Hematopoietic multipotent progenitor cell treated with erythropoietin and hydrocortisone succinate and interleukin-3 and kit ligand, for 6 days (in vitro differentiated cells): ENCODE measurements at regions not wholly inside any gene's neighbourhood (a gene's known extent, or its start where the extent isn't known, plus 50 kb on each side); places are given as distances from the start of the nearest gene placed in this dataset.
A peak's percentile ranks its signal among the peaks of the same experiment; 100 is the strongest.

ENCODE experiments used
- DNase-seq: peaks from one replicate; pipeline ENCODE4 v3.0.0-alpha.2; 2015

DNA sequence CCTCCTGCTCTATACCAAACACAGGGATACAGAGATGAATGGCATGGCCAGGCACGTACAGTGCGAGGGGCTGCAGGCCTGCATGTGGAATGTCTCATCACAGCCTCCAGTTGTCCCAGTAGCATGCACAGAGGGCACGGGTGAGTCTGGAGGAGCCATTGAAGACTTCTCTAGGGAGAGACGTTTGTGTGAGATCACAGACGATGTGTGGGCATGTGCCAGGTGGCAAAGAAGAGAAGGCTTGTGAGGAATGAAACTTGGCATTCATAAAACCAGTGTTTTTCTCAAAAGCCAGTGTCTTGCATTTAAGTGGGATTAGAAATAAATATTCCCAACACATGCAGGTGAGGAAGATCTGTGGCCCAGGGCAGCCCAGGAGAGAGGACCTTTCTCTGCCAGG, 119.1 kb upstream of the UBE3A start:
- DNase-seq, result no peak

- no peak for DNase-seq
Observed at GRCh38 chr15:25556136-25556535, 117.3 kb upstream of the UBE3A start.

- DNase-seq, result no peak
Observed at GRCh38 chr15:25554640-25555039, 115.8 kb upstream of the UBE3A start.

DNA sequence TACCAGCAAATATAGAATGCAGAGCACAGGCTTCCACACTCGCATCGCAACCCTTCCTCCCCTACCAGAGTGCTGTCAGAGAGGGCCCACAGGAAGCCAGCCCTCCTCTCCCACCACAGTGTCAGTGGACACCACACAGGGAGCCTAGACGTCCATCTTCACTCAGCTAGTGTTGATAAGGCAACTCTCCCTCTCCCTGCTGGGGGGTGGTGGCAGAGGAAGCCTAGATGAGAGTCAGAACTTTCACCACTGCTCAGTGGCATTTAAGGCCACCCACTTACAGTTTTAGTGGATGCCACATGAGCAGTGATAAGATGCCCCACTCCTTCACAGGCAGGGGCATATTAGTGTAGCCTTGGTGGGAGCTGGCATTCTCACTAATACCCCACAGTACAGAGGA, 109.8 kb upstream of the UBE3A start:
- no peak for DNase-seq

- DNase-seq, result no peak
Observed at GRCh38 chr15:25545889-25546288, 107.1 kb upstream of the UBE3A start.

- no peak for DNase-seq
Observed at GRCh38 chr15:25545017-25545416, 106.2 kb upstream of the UBE3A start.

GRCh38 chr15:25544076-25544475, 105.3 kb upstream of the UBE3A start:
- DNase-seq, result no peak

DNA sequence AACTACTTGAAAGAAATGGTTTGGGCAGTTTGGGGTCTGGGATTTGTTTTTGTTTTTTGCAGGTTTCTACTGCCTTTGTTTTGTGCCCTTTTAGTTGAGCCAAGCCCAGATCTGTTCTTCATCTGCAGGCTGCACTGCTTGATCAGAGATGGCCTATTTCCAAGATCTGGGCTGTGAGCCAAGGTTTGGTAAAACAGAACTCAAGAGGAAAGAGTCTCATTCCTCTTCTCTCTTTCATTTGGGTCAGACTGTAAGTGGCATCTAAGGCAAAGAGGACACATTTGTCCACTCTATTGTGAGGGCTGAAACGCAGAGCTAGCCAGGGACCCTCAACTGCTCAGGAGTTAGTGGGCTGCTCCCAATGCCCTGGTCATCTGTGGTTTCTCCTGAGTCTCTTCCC, 104.4 kb upstream of the UBE3A start:
- no peak for DNase-seq

GRCh38 chr15:25541228-25541627, 102.4 kb upstream of the UBE3A start:
- DNase-seq, result no peak

DNA sequence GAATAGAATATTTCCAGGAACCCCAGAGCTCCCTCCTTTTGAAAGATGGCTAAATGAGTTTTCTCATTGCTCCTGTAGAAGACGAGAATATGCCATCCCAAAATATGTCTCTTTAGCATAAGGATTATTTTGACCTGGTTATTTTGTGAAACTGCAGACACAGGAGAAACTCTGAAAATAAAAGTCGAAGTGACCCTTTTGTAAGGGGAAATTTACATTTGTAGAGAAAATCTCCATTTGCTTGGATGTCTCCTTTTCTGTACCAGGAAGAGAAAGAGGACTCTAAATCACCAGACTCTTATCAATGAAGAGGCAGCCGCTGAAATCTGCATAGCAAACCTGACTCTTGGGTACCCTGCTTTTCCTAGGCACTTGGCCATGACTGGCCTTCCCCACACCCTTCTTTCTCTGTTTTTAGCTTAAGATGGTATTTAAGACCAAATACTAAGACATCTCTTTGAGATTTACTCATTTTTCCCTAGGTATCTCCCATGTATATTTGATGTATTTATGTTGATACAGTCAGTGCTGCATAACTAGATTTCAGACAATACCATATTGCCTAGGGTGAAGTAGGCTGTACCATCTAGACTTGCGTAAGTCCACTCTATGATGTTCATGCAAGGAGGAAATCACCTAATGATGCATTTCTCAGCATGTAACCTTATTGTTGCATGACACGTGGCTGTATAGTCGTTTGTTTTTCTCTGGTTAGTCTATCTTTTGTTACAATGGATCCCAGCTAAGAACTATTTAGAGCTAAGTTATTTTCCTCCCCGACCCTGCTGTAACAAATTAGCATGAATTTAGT, 98.2 kb upstream of the UBE3A start:
- no peak for DNase-seq

DNA sequence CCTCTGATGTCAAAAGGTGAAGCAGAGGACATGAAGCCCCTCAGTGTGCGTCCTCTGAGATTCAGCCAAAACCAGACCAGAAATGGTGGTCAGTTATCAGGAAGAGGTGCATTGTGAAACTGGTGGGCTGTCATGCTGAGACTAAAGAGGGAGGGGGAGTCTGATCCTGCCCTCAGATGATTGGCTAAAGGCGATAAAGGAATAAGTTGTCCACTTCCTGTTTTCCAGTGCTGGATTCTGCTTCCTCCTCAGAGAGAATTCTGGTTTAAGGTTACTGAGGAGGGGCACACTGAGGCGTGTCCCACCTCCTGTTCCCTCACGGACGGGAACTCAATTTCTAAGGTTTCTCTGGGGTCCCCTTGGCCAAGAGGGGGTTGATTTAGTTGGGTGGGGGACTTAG, 97.0 kb upstream of the UBE3A start:
- DNase-seq, result no peak

GRCh38 chr15:25534293-25534692, 95.5 kb upstream of the UBE3A start:
- DNase-seq, result no peak

GRCh38 chr15:25532269-25533140, 93.7 kb upstream of the UBE3A start:
- no peak for DNase-seq

DNA sequence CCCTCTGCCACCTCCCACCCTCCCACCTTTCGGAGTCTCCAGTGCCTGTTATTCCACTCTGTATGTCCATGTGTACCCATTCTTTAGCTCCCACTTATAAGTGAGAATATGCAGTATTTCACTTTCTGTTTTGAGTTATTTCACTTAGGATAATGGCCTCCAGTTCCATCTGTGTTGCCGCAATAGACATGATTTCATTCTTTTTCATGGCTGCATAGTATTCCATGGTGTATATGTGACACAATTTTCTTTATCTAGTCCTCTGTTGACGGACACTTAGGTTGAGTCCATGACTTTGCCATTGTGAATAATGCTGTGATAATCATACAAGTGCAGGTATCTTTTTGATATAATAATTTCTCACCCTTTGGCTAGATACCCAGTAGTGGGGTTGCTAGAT, 91.0 kb upstream of the UBE3A start:
- no peak for DNase-seq

DNA sequence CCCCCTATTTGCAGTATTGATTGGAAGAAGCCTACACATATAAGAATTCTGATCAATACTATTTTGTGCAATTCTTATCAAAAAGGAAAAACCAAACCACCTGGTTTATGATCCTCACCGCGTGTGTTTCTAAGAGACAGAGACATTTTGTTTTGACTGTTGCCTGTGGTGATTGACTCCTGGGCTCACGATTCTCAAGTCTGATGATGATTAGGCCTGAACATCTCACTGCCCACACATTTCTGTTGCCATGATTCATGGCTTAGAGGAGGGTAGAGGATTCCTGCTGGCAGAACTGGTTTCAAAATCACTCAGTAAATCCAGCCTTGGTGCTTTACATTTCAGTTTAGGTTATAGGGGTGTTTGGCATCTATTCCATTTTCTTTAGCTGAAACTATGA, 88.3 kb upstream of the UBE3A start:
- DNase-seq, result no peak

DNA sequence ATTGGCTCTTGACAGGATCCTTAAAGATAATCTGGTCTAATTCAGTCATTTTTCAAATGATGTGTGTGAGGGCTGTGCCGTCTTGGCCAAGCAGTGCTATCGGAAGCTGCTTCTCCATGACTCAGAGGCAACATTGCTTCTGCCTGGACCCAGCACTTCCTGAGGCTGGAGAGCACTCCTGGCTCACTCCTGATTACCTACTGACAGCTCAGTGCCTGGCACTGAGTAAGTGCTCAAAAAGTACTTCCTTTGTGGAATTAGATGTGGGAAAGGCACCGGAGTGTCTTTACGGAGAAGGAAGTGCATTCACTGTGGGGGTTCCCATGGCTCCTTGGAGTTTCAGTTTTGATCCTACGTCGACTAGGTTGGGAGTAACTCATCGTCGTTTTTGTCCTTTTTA, 86.9 kb upstream of the UBE3A start:
- DNase-seq, result no peak

GRCh38 chr15:25515633-25516032, 76.8 kb upstream of the UBE3A start:
- no peak for DNase-seq

DNA sequence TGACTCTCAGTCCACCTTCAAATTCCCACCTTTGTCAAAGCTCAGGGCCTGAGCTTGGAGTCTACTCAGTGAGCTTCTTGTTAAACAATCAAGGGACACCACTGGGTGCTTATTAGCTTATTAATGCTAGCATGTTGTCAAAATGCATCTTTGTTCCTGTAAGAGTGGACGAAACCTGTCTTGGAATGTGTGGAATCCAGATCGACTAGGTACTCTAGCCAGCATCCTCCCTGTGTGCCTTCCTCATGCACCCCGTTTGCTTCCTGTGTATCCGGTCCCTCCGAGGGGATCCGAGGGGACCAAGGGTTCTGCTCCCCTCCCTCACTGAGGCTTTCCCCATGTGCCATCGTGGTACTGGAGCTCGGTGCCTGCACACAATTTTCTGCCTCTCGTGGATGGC, 75.7 kb upstream of the UBE3A start:
- no peak for DNase-seq

GRCh38 chr15:25512957-25513356, 74.1 kb upstream of the UBE3A start:
- no peak for DNase-seq

DNA sequence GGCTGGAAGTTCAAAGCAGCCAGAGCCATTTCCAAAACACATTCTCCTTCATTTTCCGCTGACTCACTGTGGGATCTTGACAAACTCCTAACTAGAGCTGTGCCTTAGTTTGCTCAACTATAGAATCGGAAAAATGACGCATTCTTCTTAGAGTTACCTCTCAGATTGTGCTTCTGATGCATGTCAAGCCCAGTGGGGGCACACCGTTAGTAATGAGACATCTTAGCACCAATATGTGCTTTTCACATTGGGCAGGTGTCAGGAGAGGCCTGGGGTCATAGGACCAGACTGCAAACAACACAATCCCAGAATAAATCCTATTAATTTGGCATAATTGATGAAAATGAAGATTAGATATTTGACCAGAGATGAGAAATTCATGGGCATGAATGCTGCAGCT, 71.3 kb upstream of the UBE3A start:
- no peak for DNase-seq

DNA sequence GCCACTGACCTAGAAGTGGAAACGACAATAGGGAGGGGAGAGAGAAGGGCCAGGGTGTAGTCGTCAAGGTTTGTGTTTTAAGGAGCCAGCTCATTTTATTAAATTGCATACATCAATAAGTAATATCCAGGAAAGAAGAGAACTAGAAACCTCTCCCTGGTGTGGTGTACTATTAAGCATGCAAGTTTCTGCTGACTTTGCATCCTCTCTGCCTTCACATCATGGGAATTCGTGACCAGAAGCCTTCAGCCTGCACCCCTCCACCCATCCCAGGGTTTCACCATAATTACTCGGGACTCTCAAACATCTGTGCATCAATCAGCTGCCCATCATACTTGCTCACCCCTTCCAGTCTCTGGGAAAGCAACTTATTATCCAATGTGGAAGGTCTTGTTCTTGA, 70.9 kb upstream of the UBE3A start:
- no peak for DNase-seq

GRCh38 chr15:25508369-25509002, 69.7 kb upstream of the UBE3A start:
- peak; percentile 62 for DNase-seq

DNA sequence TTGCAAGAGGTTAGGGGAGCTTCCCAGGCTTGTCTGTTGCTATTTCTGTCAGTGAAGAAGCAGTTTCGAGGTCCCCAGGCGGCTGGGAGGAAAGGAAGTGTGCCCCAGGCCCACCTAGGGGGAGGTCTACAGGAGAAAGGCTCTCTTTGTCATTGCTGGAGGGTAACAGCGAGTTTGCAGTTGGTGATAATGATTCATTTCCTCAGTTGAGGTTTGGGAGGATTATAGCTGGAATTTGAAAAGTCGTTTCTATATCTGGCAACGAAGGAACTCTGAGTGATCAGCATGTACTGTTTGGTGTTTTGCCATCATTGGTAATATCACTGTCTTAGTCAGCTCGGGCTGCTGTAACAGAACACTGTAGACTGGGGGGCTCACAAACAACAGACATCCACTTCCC, 65.5 kb upstream of the UBE3A start:
- DNase-seq, result no peak
